ENCODE measurements at regions not wholly inside any gene's neighbourhood (a gene's known extent, or its start where the extent isn't known, plus 50 kb on each side); places are given as distances from the start of the nearest gene placed in this dataset.

DNA sequence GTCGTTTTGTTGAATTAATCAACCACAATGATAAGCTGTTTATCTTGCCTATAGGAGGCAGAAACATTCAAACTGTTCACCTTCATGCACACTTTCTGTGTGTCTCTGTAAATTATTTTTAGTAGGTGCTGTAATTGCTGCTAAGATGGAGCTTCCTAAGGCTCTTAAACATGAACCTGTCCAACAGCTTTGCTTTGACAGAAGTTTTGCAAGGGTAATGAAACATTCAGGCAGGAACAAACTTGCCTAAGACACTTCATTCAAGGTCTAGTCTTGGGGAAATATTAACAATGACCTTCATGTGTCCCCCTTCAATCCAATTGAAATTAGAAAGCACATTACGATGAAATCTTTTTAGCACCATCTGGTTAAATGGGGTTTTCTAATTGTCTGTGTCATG is 156.1 kb downstream of the DIPK2A start:
- TF ChIP-seq, protein P1, sequence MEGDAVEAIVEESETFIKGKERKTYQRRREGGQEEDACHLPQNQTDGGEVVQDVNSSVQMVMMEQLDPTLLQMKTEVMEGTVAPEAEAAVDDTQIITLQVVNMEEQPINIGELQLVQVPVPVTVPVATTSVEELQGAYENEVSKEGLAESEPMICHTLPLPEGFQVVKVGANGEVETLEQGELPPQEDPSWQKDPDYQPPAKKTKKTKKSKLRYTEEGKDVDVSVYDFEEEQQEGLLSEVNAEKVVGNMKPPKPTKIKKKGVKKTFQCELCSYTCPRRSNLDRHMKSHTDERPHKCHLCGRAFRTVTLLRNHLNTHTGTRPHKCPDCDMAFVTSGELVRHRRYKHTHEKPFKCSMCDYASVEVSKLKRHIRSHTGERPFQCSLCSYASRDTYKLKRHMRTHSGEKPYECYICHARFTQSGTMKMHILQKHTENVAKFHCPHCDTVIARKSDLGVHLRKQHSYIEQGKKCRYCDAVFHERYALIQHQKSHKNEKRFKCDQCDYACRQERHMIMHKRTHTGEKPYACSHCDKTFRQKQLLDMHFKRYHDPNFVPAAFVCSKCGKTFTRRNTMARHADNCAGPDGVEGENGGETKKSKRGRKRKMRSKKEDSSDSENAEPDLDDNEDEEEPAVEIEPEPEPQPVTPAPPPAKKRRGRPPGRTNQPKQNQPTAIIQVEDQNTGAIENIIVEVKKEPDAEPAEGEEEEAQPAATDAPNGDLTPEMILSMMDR (IDR thresholded peaks at IDR 0.05): no peak
- TF ChIP-seq POLR2A (IDR thresholded peaks at IDR 0.05) (no peak), POLR2AphosphoS5 (IDR thresholded peaks at IDR 0.05) (no peak)

Data from breast epithelium (tissue), 3 donors.